Ovary (tissue), 7 donors: ENCODE measurements at regions not wholly inside any gene's neighbourhood (a gene's known extent, or its start where the extent isn't known, plus 50 kb on each side); places are given as distances from the start of the nearest gene placed in this dataset.
"Not testable (repeated sequence)": the region's sequence is repeated elsewhere in the genome, so short reads cannot be mapped to it uniquely, and the experiment has no call there.

Experiments
- DNase-seq, 5 donors: peaks; one replicate each; pipeline ENCODE4 v3.0.0-alpha.2; 2019 to 2020
- H3K27ac ChIP-seq, 2 donors: fragments of 200-600 bp; one replicate each; pipeline versions ENCODE4 v1.5.1 to v1.8.0; 2019 to 2022
- H3K27me3 ChIP-seq: fragments of 200-600 bp; one replicate; pipeline ENCODE4 v1.8.0; 2022
- H3K36me3 ChIP-seq: fragments of 200-600 bp; sonication (generic); one replicate; pipeline ENCODE4 v1.5.1; 2019
- H3K4me1 ChIP-seq: one replicate; pipeline ENCODE4 v1.8.1; 2013; ENCODE audit warnings: mild to moderate bottlenecking, moderate library complexity; ENCODE audit not compliant: insufficient read depth
- H3K4me3 ChIP-seq: fragments of 200-600 bp; sonication (generic); one replicate; pipeline ENCODE4 v1.5.1; 2017
- H3K9me3 ChIP-seq, 2 donors: fragments of 200-600 bp in 1 of 2; sonication (generic) in 1 of 2; one replicate each; pipeline versions ENCODE4 v1.5.1 to v1.8.1; 2013 to 2019; ENCODE audit warnings: mild to moderate bottlenecking in 1 of 2, moderate library complexity in 1 of 2
- EP300 ChIP-seq: sonication (generic); formaldehyde crosslinking; IDR thresholded peaks from one replicate; pipeline ENCODE4 v1.6.1; 2017; ENCODE audit warnings: antibody characterized with exemption
- POLR2A ChIP-seq: fragments of 450-650 bp; IDR thresholded peaks from one replicate; pipeline ENCODE4 v1.6.1; 2017; ENCODE audit warnings: antibody characterized with exemption, mild to moderate bottlenecking, moderate library complexity
- WGBS, 3 donors: extraction: QIAGEN DNeasy Blood & Tissue Kit in 1 of 3; methylation state at CpG; one replicate each; pipeline versions ENCODE4 v1.1.5 to v1.1.7; 2013 to 2017; 5-methylcytosine and 5-hydroxymethylcytosine counted together
- intact Hi-C, 4 donors: fragments of 100-400 bp; cut with DNase I; formaldehyde crosslinking; loops; one replicate each; pipeline versions ENCODE4 v1.11.0 to v1.15.1; 2022 to 2023
- TF ChIP-seq, protein P1 (sequence below), 3 donors: fragments of 450-650 bp in 2 of 3; fragments of 200-600 bp in 1 of 3; IDR thresholded peaks; one replicate each; pipeline versions ENCODE4 v1.5.1 to v1.8.0; 2016 to 2022; ENCODE audit warnings: antibody characterized with exemption in 3 of 3, mild to moderate bottlenecking in 1 of 3
- donor health status: DM: no; HTN: no; CAD: no; lungs with moderate emphysema.
- donor health status: DM: no; HTN: no; CAD: no.
- donor health status: Bipolar disorder and iron deficiency.
- donor health status: DM: no; HTN: no; CAD: no.
- donor health status: DM: yes; HTN: yes; CAD: no.

DNA sequence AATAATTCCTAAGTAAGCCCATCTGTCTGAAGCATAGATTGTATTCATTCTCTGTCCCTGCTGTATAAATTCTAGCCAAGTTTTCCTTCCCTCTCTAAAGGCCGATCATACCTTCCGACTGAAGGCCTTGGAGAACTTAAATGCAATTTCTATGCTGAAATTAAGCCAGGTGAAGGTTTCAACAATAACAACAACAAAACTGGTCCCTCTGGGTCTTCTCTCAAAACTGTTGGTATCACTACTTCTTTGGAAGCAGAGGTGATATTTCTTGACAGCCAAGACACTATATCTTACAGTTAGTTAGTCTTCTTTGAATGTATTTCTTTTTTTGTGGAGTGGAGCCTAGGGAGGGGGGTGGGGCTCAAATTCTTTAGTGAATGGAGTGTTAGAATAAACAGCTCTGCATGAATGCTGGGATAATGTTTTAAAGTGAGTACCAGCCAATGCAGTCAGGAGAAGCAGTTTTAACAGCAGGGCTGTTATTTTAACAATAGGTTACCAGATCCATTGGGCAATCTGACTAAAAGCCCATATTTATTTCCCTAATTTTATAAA is 508.9 kb downstream of the EBF1 start:
- peaks cover 11% of the 10 kb centered on the region for H3K4me1 ChIP-seq
- 48 to 79% (median 53%) methylated on average over 2 of the region's 2 CpGs for WGBS, 3 donors
- H3K27me3 ChIP-seq = no peaks in the 10 kb centered on the region
- no peaks in the 10 kb centered on the region for H3K36me3 ChIP-seq
- intact Hi-C loops = no loop called here
- no peaks in the 10 kb centered on the region for H3K9me3 ChIP-seq
- TF ChIP-seq POLR2A (no peak), EP300 (no peak)
- TF ChIP-seq, protein P1, sequence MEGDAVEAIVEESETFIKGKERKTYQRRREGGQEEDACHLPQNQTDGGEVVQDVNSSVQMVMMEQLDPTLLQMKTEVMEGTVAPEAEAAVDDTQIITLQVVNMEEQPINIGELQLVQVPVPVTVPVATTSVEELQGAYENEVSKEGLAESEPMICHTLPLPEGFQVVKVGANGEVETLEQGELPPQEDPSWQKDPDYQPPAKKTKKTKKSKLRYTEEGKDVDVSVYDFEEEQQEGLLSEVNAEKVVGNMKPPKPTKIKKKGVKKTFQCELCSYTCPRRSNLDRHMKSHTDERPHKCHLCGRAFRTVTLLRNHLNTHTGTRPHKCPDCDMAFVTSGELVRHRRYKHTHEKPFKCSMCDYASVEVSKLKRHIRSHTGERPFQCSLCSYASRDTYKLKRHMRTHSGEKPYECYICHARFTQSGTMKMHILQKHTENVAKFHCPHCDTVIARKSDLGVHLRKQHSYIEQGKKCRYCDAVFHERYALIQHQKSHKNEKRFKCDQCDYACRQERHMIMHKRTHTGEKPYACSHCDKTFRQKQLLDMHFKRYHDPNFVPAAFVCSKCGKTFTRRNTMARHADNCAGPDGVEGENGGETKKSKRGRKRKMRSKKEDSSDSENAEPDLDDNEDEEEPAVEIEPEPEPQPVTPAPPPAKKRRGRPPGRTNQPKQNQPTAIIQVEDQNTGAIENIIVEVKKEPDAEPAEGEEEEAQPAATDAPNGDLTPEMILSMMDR (IDR thresholded peaks at IDR 0.05) = no peak
- no peak overlapping the region for H3K27ac ChIP-seq
- no peak overlapping the region for H3K4me3 ChIP-seq
- DNase-seq = no peak

DNA sequence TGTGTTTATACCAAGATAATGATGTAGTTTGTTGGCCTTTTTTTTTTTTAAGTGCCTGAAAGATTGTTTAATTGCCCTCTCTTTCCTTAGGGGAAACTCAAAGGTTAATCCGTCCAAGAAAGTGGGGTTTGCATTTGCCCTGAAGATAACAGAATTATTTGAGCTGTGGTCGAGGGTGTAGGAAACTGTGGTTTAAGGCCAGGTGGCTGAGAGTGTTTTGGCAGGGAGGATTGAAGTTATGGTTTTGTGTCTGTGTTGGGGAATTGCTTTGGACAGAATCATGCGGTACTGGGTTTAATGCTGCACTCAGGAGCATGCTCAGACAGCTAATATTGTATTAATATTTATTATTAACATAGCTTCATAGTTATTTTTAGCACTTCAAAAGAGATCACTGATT is 509.8 kb downstream of the EBF1 start:
- TF ChIP-seq, protein P1 (IDR thresholded peaks at IDR 0.05) = no peak
- TF ChIP-seq EP300 (no peak), POLR2A (no peak)
- Histone ChIP-seq H3K4me1 (peaks cover 11% of the 10 kb centered on the region), H3K27ac (no peak overlapping the region), H3K4me3 (no peak overlapping the region), H3K27me3 (no peaks in the 10 kb centered on the region), H3K9me3 (no peaks in the 10 kb centered on the region), H3K36me3 (no peaks in the 10 kb centered on the region)
- no peak for DNase-seq
- intact Hi-C loops = no loop called here
- WGBS, 3 donors = 9 to 27% (median 13%) methylated on average over 3 of the region's 3 CpGs

DNA sequence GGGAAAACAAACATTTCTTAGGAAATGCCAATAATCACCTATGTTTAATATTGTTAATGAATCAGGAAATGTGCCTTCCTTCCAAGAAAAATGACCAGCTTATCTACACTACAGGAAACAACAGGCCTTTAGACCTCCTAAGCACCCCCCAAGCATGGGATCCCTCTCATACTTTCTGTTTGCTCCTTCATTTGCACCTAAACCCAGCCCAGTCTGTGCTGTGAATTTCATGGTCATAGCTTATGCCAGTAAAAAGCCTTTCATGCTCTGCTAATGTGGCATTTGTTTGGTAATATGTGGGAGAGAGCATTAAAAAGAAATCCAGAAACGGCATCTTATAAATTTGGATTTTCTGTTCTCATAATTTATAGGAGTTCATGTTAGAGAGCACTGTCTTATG is 511.1 kb downstream of the EBF1 start:
- TF ChIP-seq EP300 (no peak), POLR2A (no peak)
- TF ChIP-seq, protein P1 (IDR thresholded peaks at IDR 0.05) = no peak
- H3K4me1 ChIP-seq = peaks cover 11% of the 10 kb centered on the region
- 54 to 60% (median 54%) methylated on average over 1 of the region's 1 CpG for WGBS, 3 donors
- no peak overlapping the region for H3K4me3 ChIP-seq
- H3K27me3 ChIP-seq = no peaks in the 10 kb centered on the region
- no peak for DNase-seq
- no peaks in the 10 kb centered on the region for H3K9me3 ChIP-seq
- intact Hi-C loops = no loop called here
- no peaks in the 10 kb centered on the region for H3K36me3 ChIP-seq
- H3K27ac ChIP-seq = no peak overlapping the region

DNA sequence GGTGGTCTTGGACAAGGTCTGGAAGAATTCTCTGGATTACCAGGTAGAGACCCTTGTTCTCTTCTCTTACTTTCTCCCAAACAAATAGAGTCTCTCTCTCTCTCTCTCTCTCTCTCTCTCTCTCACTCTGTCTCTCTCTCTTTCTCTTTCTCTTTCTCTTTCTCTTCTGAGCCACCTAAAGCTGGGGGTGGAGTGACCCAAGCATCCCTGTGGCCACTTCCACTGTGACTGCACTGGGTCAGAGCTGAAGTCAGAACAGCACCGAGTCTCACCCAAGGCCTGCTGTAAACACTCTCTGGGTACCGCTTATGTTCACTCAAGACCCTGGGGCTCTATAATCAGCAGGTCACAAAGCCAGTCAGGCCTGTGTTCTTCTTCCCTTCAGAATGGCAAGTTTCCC is 513.7 kb downstream of the EBF1 start:
- H3K27me3 ChIP-seq = no peaks in the 10 kb centered on the region
- H3K9me3 ChIP-seq = no peaks in the 10 kb centered on the region
- no peak overlapping the region for H3K4me3 ChIP-seq
- TF ChIP-seq POLR2A (no peak), EP300 (no peak)
- TF ChIP-seq, protein P1 (IDR thresholded peaks at IDR 0.05) = no peak
- WGBS, 3 donors = 95 to 97% (median 95%) methylated on average over 2 of the region's 2 CpGs
- H3K36me3 ChIP-seq = no peaks in the 10 kb centered on the region
- no peak overlapping the region for H3K27ac ChIP-seq
- peaks cover 7% of the 10 kb centered on the region for H3K4me1 ChIP-seq
- intact Hi-C loops = no loop called here
- no peak for DNase-seq

DNA sequence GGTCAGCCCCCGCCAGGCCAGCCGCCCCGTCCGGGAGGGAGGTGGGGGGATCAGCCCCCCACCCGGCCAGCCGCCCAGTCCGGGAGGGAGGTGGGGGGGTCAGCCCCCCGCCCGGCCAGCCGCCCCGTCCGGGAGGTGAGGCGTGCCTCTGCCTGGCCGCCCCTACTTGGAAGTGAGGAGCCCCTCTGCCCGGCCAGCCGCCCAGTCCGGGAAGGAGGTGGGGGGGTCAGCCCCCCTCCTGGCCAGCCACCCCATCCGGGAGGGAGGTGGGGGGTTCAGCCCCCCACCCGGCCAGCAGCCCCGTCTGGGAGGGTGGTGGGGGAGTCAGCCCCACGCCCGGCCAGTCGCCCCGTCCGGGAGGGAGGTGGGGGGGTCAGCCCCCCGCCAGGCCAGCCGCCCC is 517.0 kb downstream of the EBF1 start:
- 90 to 99% methylated on average over 20 to 27 of the region's 27 CpGs; no CpG with 5 or more reads in 1 of the 3 donors for WGBS, 3 donors
- H3K9me3 ChIP-seq, intact Hi-C loops: not testable (repeated sequence)

More for the DNA sequence above, 517.0 kb downstream of the EBF1 start:
- H3K27me3 ChIP-seq, H3K4me3 ChIP-seq, DNase-seq, H3K4me1 ChIP-seq, H3K27ac ChIP-seq, H3K36me3 ChIP-seq: not testable (repeated sequence)
